ENCODE measurements at regions not wholly inside any gene's neighbourhood (a gene's known extent, or its start where the extent isn't known, plus 50 kb on each side); places are given as distances from the start of the nearest gene placed in this dataset.

GRCh38 chr14:83483063-83483462 is 1949.4 kb upstream of the SEL1L start:
- no peak overlapping the region for H3K4me3 ChIP-seq (replicated peaks in 1 of 3)
- H3K36me3 ChIP-seq, result no peaks in the 10 kb centered on the region
- 50 to 51% methylated on average over 1 of the region's 1 CpG for WGBS, 2 donors
- H3K4me1 ChIP-seq, result no peaks in the 10 kb centered on the region
- H3K9me3 ChIP-seq, result no peaks in the 10 kb centered on the region
- intact Hi-C loops (cut with DNase I), result no loop called here
- H3K27ac ChIP-seq, result no peak overlapping the region
- TF ChIP-seq CTCF (IDR thresholded peaks at IDR 0.05) (no peak), POLR2A (IDR thresholded peaks at IDR 0.05) (no peak)
- no peaks in the 10 kb centered on the region for H3K27me3 ChIP-seq
- no peak for DNase-seq

- no peak for TF ChIP-seq POLR2A (IDR thresholded peaks at IDR 0.05)
- no peak for TF ChIP-seq CTCF (IDR thresholded peaks at IDR 0.05)
- Histone ChIP-seq H3K4me1 (no peaks in the 10 kb centered on the region), H3K27ac (no peak overlapping the region), H3K36me3 (no peaks in the 10 kb centered on the region), H3K27me3 (no peaks in the 10 kb centered on the region), H3K9me3 (no peaks in the 10 kb centered on the region), H3K4me3 (replicated peaks in 1 of 3) (no peak overlapping the region)
- intact Hi-C loops (cut with DNase I), result no loop called here
- no peak for DNase-seq
Measured at GRCh38 chr14:83485591-83485990, 1951.9 kb upstream of the SEL1L start.

GRCh38 chr14:83491091-83491490 is 1957.4 kb upstream of the SEL1L start:
- Histone ChIP-seq H3K4me3 (replicated peaks in 1 of 3) (no peak overlapping the region), H3K27me3 (no peaks in the 10 kb centered on the region), H3K4me1 (no peaks in the 10 kb centered on the region), H3K27ac (no peak overlapping the region), H3K9me3 (no peaks in the 10 kb centered on the region), H3K36me3 (no peaks in the 10 kb centered on the region)
- intact Hi-C loops (cut with DNase I), result no loop called here
- TF ChIP-seq POLR2A (IDR thresholded peaks at IDR 0.05) (no peak), CTCF (IDR thresholded peaks at IDR 0.05) (no peak)
- DNase-seq, result no peak
- 90 to 96% methylated on average over 2 of the region's 2 CpGs for WGBS, 2 donors

GRCh38 chr14:83520837-83521236 is 1987.2 kb upstream of the SEL1L start:
- TF ChIP-seq POLR2A (IDR thresholded peaks at IDR 0.05) (no peak), CTCF (IDR thresholded peaks at IDR 0.05) (no peak)
- 78 to 82% methylated on average over 3 of the region's 3 CpGs for WGBS, 2 donors
- no peaks in the 10 kb centered on the region for H3K27me3 ChIP-seq
- no peaks in the 10 kb centered on the region for H3K4me1 ChIP-seq
- no peaks in the 10 kb centered on the region for H3K9me3 ChIP-seq
- no peaks in the 10 kb centered on the region for H3K36me3 ChIP-seq
- intact Hi-C loops (cut with DNase I), result no loop called here
- no peak overlapping the region for H3K4me3 ChIP-seq (replicated peaks in 1 of 3)
- no peak for DNase-seq
- no peak overlapping the region for H3K27ac ChIP-seq

GRCh38 chr14:83529531-83529930 is 1995.9 kb upstream of the SEL1L start:
- Histone ChIP-seq H3K4me1 (no peaks in the 10 kb centered on the region), H3K9me3 (no peaks in the 10 kb centered on the region), H3K27me3 (no peaks in the 10 kb centered on the region), H3K36me3 (no peaks in the 10 kb centered on the region), H3K27ac (no peak overlapping the region), H3K4me3 (replicated peaks in 1 of 3) (no peak overlapping the region)
- DNase-seq, result no peak
- intact Hi-C loops (cut with DNase I), result no loop called here
- WGBS, 2 donors, result 97 to 99% methylated on average over 2 of the region's 2 CpGs
- TF ChIP-seq CTCF (IDR thresholded peaks at IDR 0.05) (no peak), POLR2A (IDR thresholded peaks at IDR 0.05) (no peak)
